KMS-11 (cell line): ENCODE measurements at regions not wholly inside any gene's neighbourhood (a gene's known extent, or its start where the extent isn't known, plus 50 kb on each side); places are given as distances from the start of the nearest gene placed in this dataset.

ENCODE experiments used
- H2AFZ ChIP-seq: fragments of 200-600 bp; sonication (generic); 2 replicates; pipeline ENCODE4 v1.6.1; 2016; ENCODE audit warnings: antibody characterized with exemption, mixed run types, low read depth
- H3K27ac ChIP-seq: fragments of 200-600 bp; sonication (generic); 2 replicates; pipeline ENCODE4 v1.6.1; 2016; ENCODE audit warnings: mild to moderate bottlenecking, mixed run types
- H3K27me3 ChIP-seq: fragments of 200-600 bp; sonication (generic); 2 replicates; pipeline ENCODE4 v1.6.1; 2017; ENCODE audit warnings: mild to moderate bottlenecking, low read depth, mixed run types, moderate library complexity; ENCODE audit not compliant: insufficient read depth
- H3K36me3 ChIP-seq: fragments of 200-600 bp; sonication (generic); 2 replicates; pipeline ENCODE4 v1.6.1; 2017; ENCODE audit warnings: mild to moderate bottlenecking, mixed run types; ENCODE audit not compliant: insufficient read depth
- H3K4me1 ChIP-seq: fragments of 200-600 bp; sonication (generic); 2 replicates; pipeline ENCODE4 v1.6.1; 2016; ENCODE audit warnings: mild to moderate bottlenecking, low read depth, mixed run types; ENCODE audit not compliant: poor library complexity, severe bottlenecking
- H3K4me2 ChIP-seq: fragments of 200-600 bp; sonication (generic); 2 replicates; pipeline ENCODE4 v1.7.0; 2016; ENCODE audit warnings: mild to moderate bottlenecking, mixed run types
- H3K4me3 ChIP-seq: fragments of 200-600 bp; sonication (generic); IDR thresholded peaks from 2 replicates; pipeline ENCODE4 v1.6.1; 2017; ENCODE audit warnings: low read depth, low read length, mixed read lengths; ENCODE audit not compliant: insufficient read depth
- H3K79me2 ChIP-seq: fragments of 200-600 bp; sonication (generic); 2 replicates; pipeline ENCODE4 v1.6.1; 2016; ENCODE audit warnings: low read depth, mixed run types; ENCODE audit not compliant: insufficient read depth
- H3K9ac ChIP-seq: fragments of 200-600 bp; sonication (generic); 2 replicates; pipeline ENCODE4 v1.6.1; 2016; ENCODE audit warnings: mild to moderate bottlenecking, mixed run types
- H4K20me1 ChIP-seq: fragments of 200-600 bp; sonication (generic); 2 replicates; pipeline ENCODE4 v1.6.1; 2016; ENCODE audit warnings: mild to moderate bottlenecking, mixed run types; ENCODE audit not compliant: insufficient read depth
- TF ChIP-seq, protein P1 (sequence below): fragments of 200-600 bp; sonication (generic); conservative IDR thresholded peaks from 2 replicates; pipeline ENCODE4 v1.6.1; 2017; ENCODE audit warnings: low read depth, mild to moderate bottlenecking, antibody characterized with exemption, low read length, moderate library complexity, mixed read lengths

DNA sequence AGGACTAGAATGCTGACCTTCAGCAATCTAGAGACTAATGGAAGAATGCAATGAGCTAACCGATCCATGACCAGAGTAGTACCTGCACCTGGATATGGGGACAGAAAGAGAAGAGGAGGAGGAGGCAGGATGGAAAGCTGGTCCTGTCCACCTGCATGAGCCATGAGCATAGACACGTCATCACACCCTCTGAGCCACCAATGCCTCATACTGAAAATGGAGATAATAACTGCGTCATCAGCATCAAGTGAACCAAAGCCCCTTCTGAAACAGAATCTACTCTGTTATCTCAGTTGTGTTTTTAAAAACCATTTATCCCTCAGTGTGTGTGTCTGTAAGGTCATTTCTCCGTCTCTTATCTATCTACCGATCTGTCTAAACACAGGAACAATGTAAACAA lies 327.0 kb downstream of the BCL11B start:
- no peak overlapping the region for H3K4me3 ChIP-seq
- no peak overlapping the region for H2AFZ ChIP-seq
- TF ChIP-seq, protein P1, sequence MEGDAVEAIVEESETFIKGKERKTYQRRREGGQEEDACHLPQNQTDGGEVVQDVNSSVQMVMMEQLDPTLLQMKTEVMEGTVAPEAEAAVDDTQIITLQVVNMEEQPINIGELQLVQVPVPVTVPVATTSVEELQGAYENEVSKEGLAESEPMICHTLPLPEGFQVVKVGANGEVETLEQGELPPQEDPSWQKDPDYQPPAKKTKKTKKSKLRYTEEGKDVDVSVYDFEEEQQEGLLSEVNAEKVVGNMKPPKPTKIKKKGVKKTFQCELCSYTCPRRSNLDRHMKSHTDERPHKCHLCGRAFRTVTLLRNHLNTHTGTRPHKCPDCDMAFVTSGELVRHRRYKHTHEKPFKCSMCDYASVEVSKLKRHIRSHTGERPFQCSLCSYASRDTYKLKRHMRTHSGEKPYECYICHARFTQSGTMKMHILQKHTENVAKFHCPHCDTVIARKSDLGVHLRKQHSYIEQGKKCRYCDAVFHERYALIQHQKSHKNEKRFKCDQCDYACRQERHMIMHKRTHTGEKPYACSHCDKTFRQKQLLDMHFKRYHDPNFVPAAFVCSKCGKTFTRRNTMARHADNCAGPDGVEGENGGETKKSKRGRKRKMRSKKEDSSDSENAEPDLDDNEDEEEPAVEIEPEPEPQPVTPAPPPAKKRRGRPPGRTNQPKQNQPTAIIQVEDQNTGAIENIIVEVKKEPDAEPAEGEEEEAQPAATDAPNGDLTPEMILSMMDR = no peak
- H3K27ac ChIP-seq = no peak overlapping the region
- no peaks in the 10 kb centered on the region for H3K36me3 ChIP-seq
- H3K9ac ChIP-seq = no peak overlapping the region
- H3K4me2 ChIP-seq = no peak overlapping the region
- H3K4me1 ChIP-seq = no peaks in the 10 kb centered on the region
- H3K27me3 ChIP-seq = no peaks in the 10 kb centered on the region
- no peaks in the 10 kb centered on the region for H4K20me1 ChIP-seq
- no peaks in the 10 kb centered on the region for H3K79me2 ChIP-seq

DNA sequence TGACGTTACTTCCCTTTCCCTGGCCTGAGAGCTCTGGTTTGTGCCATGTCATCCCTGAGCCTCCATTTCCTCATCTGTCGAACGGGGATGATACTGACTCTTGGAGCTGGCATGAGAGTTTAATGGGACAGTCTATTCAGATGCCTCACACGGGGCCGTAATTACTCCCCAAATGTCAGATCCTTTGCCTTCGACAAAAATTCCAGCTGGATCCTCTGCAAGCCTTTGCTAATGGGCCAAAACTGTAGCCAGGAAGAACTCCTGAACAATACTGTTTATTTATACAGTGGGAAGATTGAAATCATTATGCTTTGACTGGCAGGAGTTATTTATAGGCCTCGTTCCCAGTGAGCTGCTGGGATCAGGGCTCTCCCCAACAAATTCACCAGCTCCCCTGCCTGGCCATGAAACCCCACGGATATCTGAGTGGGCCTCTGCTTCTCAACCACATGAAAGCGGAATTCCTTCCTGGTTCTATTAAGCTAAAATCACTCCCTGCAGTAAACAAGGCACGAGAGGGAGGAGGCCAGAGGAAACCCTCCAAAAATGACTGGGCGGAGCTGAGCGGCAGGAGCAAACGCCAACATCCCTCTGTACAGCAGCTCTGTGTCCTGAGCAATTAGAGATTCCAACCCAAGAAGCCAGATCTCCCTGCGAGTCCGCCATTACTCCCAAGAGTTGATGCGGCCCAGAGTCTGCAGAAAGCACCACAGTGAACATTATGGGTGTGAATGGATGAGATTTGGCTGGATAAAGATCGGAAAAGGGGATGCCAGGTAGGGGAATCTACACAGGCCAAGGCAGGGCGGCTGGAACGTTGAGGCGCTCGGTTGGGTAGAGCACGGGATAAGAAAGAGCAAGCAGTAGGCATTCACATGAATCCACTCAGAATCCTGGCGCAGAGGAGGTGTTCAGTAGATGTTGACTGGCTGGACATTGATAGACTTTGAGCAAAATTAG lies 326.1 kb downstream of the BCL11B start:
- no peak overlapping the region for H2AFZ ChIP-seq

DNA sequence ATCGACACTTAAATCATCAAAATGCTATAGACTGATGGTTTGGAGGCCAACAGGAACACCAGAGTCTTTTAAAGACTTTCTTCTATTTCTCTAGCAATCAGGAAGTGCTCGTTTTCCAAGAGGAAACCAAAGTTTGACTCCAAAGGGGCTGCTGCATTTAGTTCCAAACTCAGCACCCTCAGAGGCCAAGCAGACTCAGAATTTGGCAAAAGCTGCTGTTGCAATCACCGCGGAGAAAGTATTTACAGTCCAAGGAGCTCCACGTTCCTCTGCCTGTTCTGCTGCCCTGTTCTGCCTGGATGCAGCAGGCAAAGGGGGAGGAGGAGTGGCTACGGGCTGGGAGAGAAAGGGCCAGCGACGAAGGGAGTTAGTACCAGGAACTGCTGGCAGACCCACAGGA lies 325.1 kb downstream of the BCL11B start:
- H4K20me1 ChIP-seq = no peaks in the 10 kb centered on the region

More for the DNA sequence above, 326.1 kb downstream of the BCL11B start:
- TF ChIP-seq, protein P1 = no peak
- H3K4me2 ChIP-seq = no peak overlapping the region
- H4K20me1 ChIP-seq = no peaks in the 10 kb centered on the region
- H3K79me2 ChIP-seq = no peaks in the 10 kb centered on the region
- H3K27me3 ChIP-seq = no peaks in the 10 kb centered on the region
- H3K9ac ChIP-seq = no peak overlapping the region
- no peak overlapping the region for H3K27ac ChIP-seq
- no peak overlapping the region for H3K4me3 ChIP-seq
- H3K4me1 ChIP-seq = no peaks in the 10 kb centered on the region
- no peaks in the 10 kb centered on the region for H3K36me3 ChIP-seq

DNA sequence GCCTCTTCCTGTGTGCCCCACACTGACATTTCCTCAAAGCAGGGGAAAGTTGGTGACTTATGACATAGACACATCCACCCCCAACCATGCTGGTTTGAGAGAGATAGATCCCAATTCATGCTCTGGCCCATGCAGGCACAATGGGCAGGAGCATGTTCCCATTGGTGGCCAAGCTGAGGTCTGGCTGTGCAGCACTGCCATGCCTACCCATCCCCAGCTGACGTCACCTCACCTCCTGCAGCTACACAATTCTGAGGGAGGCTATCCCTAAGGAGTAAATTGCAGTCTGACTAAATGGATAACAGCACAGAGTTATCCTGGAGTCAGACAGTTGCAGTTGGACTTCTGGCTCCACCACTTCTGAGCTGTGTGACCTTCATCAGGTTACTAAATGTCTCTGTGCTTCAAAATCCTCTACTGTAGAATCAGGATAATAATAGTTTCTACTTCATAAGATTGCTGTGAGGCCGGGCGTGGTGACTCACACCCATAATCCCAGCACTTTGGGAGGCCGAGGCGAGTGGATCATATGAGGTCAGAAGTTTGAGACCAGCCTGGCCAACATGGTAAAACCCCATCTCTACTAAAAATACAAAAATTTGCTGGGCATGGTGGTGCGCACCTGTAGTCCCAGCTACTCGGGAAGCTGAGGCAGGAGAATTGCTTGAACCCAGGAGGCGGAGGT lies 323.9 kb downstream of the BCL11B start:
- H3K4me2 ChIP-seq = no peak overlapping the region
- no peaks in the 10 kb centered on the region for H3K4me1 ChIP-seq

More for the DNA sequence above, 325.1 kb downstream of the BCL11B start:
- no peak overlapping the region for H3K4me2 ChIP-seq
- no peak overlapping the region for H3K9ac ChIP-seq
- no peaks in the 10 kb centered on the region for H3K27me3 ChIP-seq
- no peak overlapping the region for H3K27ac ChIP-seq
- no peaks in the 10 kb centered on the region for H3K4me1 ChIP-seq
- H3K36me3 ChIP-seq = no peaks in the 10 kb centered on the region
- TF ChIP-seq, protein P1 = no peak
- H3K4me3 ChIP-seq = no peak overlapping the region
- H2AFZ ChIP-seq = no peak overlapping the region
- no peaks in the 10 kb centered on the region for H3K79me2 ChIP-seq

More for the DNA sequence above, 323.9 kb downstream of the BCL11B start:
- Histone ChIP-seq H4K20me1 (no peaks in the 10 kb centered on the region), H3K27me3 (no peaks in the 10 kb centered on the region), H2AFZ (no peak overlapping the region), H3K79me2 (no peaks in the 10 kb centered on the region), H3K4me3 (no peak overlapping the region), H3K9ac (no peak overlapping the region), H3K36me3 (no peaks in the 10 kb centered on the region), H3K27ac (no peak overlapping the region)
- TF ChIP-seq, protein P1 = no peak
